NCI-H82 treated with DMSO at 0.1 percent for 48 hours (cell line): ENCODE measurements at regions not wholly inside any gene's neighbourhood (a gene's known extent, or its start where the extent isn't known, plus 50 kb on each side); places are given as distances from the start of the nearest gene placed in this dataset.

ENCODE experiments used
- DNase-seq: peaks from one replicate; lab custom pipeline; 2025; ENCODE audit not compliant: unreplicated experiment; lab: John Stamatoyannopoulos, UW

GRCh38 chr1:18055156-18055555 is 52.4 kb upstream of the IGSF21 start:
- no peak for DNase-seq

GRCh38 chr1:18056545-18056944 is 51.1 kb upstream of the IGSF21 start:
- no peak for DNase-seq

GRCh38 chr1:18057623-18058022 is 50.0 kb upstream of the IGSF21 start:
- no peak for DNase-seq
